DND-41 (cell line): ENCODE measurements at regions not wholly inside any gene's neighbourhood (a gene's known extent, or its start where the extent isn't known, plus 50 kb on each side); places are given as distances from the start of the nearest gene placed in this dataset.

Experiments used
- ATAC-seq: fragments of 200-7000 bp; cut with Tn5 transposase; 3 replicates; pipeline ENCODE4 v1.9.1; 2021; ENCODE audit warnings: low read depth; ENCODE audit not compliant: insufficient read depth
- DNase-seq: peaks from one replicate; pipeline ENCODE4 v3.0.0-alpha.2; 2020
- H2AFZ ChIP-seq: 2 replicates; pipeline ENCODE4 v1.6.0; 2012; ENCODE audit warnings: low read depth, low read length
- H3K27ac ChIP-seq: 2 replicates; pipeline ENCODE4 v1.5.1; 2012; ENCODE audit warnings: low read length, inconsistent platforms
- H3K27me3 ChIP-seq: fragments of 200-600 bp; sonication (generic); 2 replicates; pipeline ENCODE4 v1.6.0; 2012; ENCODE audit warnings: low read length, mild to moderate bottlenecking, inconsistent platforms; ENCODE audit not compliant: insufficient read depth, poor library complexity
- H3K36me3 ChIP-seq: 2 replicates; pipeline ENCODE4 v1.5.1; 2012; ENCODE audit warnings: low read length, inconsistent platforms; ENCODE audit not compliant: insufficient read depth
- H3K4me1 ChIP-seq: 2 replicates; pipeline ENCODE4 v1.5.1; 2012; ENCODE audit warnings: mild to moderate bottlenecking, low read length; ENCODE audit not compliant: insufficient read depth
- H3K4me2 ChIP-seq: 2 replicates; pipeline ENCODE4 v1.6.0; 2012; ENCODE audit warnings: mild to moderate bottlenecking, moderate library complexity, low read length, inconsistent platforms; ENCODE audit not compliant: insufficient read depth
- H3K4me3 ChIP-seq, 2 experiments: fragments of 200-600 bp in 1 of 2; shearing (Covaris generic) in 1 of 2; 2 replicates each; pipeline ENCODE4 v1.5.1; 2012 to 2016; ENCODE audit warnings: inconsistent platforms in 2 of 2, low read length in 2 of 2, mild to moderate bottlenecking in 2 of 2, low read depth in 1 of 2, moderate library complexity in 1 of 2
- H3K79me2 ChIP-seq: 2 replicates; pipeline ENCODE4 v1.6.0; 2012; ENCODE audit warnings: low read length, inconsistent platforms; ENCODE audit not compliant: insufficient read depth
- H3K9ac ChIP-seq: 2 replicates; pipeline ENCODE4 v1.6.0; 2012; ENCODE audit warnings: low read depth, mild to moderate bottlenecking, inconsistent platforms, low read length, moderate library complexity
- H3K9me3 ChIP-seq: 2 replicates; pipeline ENCODE4 v1.5.1; 2012; ENCODE audit warnings: low read length, moderate library complexity, mild to moderate bottlenecking, inconsistent platforms; ENCODE audit not compliant: insufficient read depth, severe bottlenecking
- H4K20me1 ChIP-seq: 2 replicates; pipeline ENCODE4 v1.6.0; 2012; ENCODE audit warnings: low read length; ENCODE audit not compliant: insufficient read depth
- EZH2 ChIP-seq: IDR thresholded peaks from 3 replicates; pipeline ENCODE4 v1.6.1; 2012; ENCODE audit warnings: borderline replicate concordance, low read depth, mild to moderate bottlenecking, moderate library complexity, low read length, inconsistent platforms; ENCODE audit not compliant: severe bottlenecking
- TF ChIP-seq, protein P1 (sequence below): IDR thresholded peaks from 2 replicates; pipeline ENCODE4 v1.5.1; 2012; ENCODE audit warnings: borderline replicate concordance, low read length, moderate library complexity, mild to moderate bottlenecking; ENCODE audit not compliant: poor library complexity, severe bottlenecking; ENCODE audit errors: extremely low read depth

DNA sequence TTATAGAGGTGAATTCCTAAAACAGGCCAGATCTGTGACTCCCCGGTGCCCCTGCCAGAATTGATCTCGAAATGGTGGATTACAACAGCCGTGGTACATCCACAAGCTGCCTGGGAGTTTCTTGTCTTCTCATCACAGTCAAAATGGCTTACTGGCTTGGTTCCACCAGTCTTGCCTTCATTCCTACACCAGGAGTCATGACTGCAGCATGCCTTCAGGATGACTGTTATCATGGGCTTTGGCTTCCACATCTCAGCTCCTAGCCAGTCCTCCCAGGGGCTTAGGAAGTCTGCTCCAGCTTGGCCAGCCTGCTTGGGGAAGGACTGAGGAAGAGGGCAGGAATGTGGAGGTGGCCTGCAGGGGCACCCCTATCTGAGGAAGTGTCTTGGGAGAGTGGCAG, 132.9 kb upstream of the NR3C1 start:
- Histone ChIP-seq H3K27me3 (no peaks in the 10 kb centered on the region), H3K9ac (no peak overlapping the region), H4K20me1 (no peaks in the 10 kb centered on the region), H3K36me3 (no peaks in the 10 kb centered on the region), H3K27ac (no peak overlapping the region), H3K4me2 (no peak overlapping the region), H2AFZ (no peak overlapping the region), H3K79me2 (no peaks in the 10 kb centered on the region), H3K4me1 (no peaks in the 10 kb centered on the region), H3K4me3 (no peak overlapping the region), H3K9me3 (peaks cover 9% of the 10 kb centered on the region)
- TF ChIP-seq, protein P1, sequence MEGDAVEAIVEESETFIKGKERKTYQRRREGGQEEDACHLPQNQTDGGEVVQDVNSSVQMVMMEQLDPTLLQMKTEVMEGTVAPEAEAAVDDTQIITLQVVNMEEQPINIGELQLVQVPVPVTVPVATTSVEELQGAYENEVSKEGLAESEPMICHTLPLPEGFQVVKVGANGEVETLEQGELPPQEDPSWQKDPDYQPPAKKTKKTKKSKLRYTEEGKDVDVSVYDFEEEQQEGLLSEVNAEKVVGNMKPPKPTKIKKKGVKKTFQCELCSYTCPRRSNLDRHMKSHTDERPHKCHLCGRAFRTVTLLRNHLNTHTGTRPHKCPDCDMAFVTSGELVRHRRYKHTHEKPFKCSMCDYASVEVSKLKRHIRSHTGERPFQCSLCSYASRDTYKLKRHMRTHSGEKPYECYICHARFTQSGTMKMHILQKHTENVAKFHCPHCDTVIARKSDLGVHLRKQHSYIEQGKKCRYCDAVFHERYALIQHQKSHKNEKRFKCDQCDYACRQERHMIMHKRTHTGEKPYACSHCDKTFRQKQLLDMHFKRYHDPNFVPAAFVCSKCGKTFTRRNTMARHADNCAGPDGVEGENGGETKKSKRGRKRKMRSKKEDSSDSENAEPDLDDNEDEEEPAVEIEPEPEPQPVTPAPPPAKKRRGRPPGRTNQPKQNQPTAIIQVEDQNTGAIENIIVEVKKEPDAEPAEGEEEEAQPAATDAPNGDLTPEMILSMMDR: no peak
- no peak for TF ChIP-seq EZH2
- ATAC-seq: no peak
- no peak for DNase-seq

DNA sequence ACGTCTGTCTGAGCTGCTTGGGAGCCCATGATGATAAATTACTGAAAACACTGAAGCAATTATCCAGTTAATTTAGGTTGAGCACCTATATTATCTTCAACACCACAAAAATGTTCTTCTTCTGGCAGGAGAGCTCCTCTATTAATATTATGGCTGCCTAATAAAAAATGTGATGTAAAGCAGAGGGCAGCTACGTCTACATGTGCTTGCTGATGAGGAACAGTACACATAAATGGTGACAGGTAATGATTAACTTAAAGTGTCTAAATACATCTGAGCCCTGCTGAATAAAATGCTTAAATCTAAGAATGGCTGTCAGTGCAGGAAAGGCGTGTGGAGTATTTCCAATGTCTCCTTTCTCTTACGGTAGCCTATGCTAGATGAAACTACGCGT, 131.3 kb upstream of the NR3C1 start:
- DNase-seq (no peak), ATAC-seq (no peak)
- Histone ChIP-seq H3K79me2 (no peaks in the 10 kb centered on the region), H3K4me1 (no peaks in the 10 kb centered on the region), H3K9me3 (peaks cover 9% of the 10 kb centered on the region), H3K4me3 (no peak overlapping the region), H3K9ac (no peak overlapping the region), H3K27me3 (no peaks in the 10 kb centered on the region), H3K4me2 (no peak overlapping the region), H3K36me3 (no peaks in the 10 kb centered on the region), H2AFZ (no peak overlapping the region), H4K20me1 (no peaks in the 10 kb centered on the region), H3K27ac (no peak overlapping the region)
- TF ChIP-seq, protein P1: no peak
- no peak for TF ChIP-seq EZH2

DNA sequence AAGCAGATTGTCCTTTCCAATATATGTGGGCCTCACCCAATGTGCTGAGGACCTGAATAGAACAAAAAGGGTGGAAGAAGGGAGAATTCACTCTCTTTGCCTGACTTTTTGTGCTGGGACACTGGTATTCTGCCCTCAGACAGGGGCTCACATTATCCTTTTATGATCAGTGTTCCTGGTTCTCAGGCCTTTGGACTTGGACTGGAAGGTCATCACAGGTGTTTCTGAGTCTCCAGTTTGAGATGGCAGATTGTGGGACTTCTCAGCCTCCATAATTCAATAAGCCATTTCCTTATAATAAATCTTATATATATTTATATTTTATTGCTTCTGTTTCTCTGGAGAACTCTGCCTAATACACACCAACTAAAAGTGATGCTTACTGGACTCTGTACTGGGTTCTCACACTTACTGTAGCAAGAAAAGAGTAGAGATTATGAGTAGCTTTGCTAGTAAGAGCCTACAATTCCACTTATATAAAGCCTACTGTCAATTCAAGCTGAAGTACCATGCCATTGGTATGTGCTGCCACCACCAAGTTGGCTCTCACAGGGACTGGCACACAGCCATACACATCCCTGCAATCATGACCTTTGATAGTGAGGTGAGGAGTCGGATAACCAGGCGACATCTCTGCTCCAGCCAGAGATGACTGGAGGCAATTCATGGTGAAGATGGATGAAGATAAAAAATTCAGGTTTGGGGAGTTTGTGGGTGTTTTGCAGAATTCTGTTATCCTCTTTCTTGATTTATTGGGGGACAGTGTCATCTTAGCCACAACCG, 130.7 kb upstream of the NR3C1 start:
- no peaks in the 10 kb centered on the region for H3K27me3 ChIP-seq

More for the DNA sequence above, 130.7 kb upstream of the NR3C1 start:
- TF ChIP-seq, protein P1: no peak
- no peak for TF ChIP-seq EZH2
- no peaks in the 10 kb centered on the region for H3K79me2 ChIP-seq
- H3K27ac ChIP-seq: no peak overlapping the region
- H3K9me3 ChIP-seq: peaks cover 5% of the 10 kb centered on the region
- no peak overlapping the region for H3K9ac ChIP-seq
- H3K36me3 ChIP-seq: no peaks in the 10 kb centered on the region
- no peak for ATAC-seq
- H3K4me3 ChIP-seq: no peak overlapping the region
- no peak overlapping the region for H2AFZ ChIP-seq
- no peak for DNase-seq
- H3K4me2 ChIP-seq: no peak overlapping the region
- H3K4me1 ChIP-seq: no peaks in the 10 kb centered on the region
- H4K20me1 ChIP-seq: no peaks in the 10 kb centered on the region
